ENCODE measurements at regions not wholly inside any gene's neighbourhood (a gene's known extent, or its start where the extent isn't known, plus 50 kb on each side); places are given as distances from the start of the nearest gene placed in this dataset.

GRCh38 chr5:36521838-36522745, 84.3 kb upstream of the SLC1A3 start:
- H3K9me3 Mint-ChIP-seq, result peaks cover 11% of the 10 kb centered on the region
- no peak overlapping the region for H3K4me3 Mint-ChIP-seq
- DNase-seq (ENCODE audit: low read depth, low spot score), result no peak
- no peaks in the 10 kb centered on the region for H3K36me3 Mint-ChIP-seq (ENCODE audit: low read depth)
- H3K27ac Mint-ChIP-seq (ENCODE audit: unreplicated experiment), result no peak overlapping the region
- TF ChIP-seq, protein P1, sequence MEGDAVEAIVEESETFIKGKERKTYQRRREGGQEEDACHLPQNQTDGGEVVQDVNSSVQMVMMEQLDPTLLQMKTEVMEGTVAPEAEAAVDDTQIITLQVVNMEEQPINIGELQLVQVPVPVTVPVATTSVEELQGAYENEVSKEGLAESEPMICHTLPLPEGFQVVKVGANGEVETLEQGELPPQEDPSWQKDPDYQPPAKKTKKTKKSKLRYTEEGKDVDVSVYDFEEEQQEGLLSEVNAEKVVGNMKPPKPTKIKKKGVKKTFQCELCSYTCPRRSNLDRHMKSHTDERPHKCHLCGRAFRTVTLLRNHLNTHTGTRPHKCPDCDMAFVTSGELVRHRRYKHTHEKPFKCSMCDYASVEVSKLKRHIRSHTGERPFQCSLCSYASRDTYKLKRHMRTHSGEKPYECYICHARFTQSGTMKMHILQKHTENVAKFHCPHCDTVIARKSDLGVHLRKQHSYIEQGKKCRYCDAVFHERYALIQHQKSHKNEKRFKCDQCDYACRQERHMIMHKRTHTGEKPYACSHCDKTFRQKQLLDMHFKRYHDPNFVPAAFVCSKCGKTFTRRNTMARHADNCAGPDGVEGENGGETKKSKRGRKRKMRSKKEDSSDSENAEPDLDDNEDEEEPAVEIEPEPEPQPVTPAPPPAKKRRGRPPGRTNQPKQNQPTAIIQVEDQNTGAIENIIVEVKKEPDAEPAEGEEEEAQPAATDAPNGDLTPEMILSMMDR (conservative IDR thresholded peaks at IDR 0.05), result no peak
- no peaks in the 10 kb centered on the region for H3K4me1 Mint-ChIP-seq
- no peaks in the 10 kb centered on the region for H3K27me3 Mint-ChIP-seq (ENCODE audit: low read depth)

DNA sequence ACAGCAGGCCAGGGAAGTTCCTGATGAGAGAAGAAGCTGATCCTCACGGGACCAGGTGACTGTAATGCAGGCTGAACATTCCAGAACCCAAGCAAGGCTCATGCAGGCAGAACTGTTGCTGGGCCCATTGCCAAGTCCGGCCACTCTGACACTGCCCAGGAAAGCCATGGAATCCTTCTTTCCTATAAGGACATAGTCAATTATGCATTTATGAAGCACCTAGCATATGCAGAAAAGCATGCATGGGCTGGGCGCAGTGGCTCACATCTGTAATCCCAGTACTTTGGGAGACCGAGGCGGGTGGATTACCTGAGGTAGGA, 83.7 kb upstream of the SLC1A3 start:
- no peak overlapping the region for H3K4me3 Mint-ChIP-seq
- TF ChIP-seq, protein P1 (conservative IDR thresholded peaks at IDR 0.05), result no peak
- DNase-seq (ENCODE audit: low read depth, low spot score), result no peak
- peaks cover 14% of the 10 kb centered on the region for H3K9me3 Mint-ChIP-seq
- no peaks in the 10 kb centered on the region for H3K27me3 Mint-ChIP-seq (ENCODE audit: low read depth)
- H3K4me1 Mint-ChIP-seq, result no peaks in the 10 kb centered on the region
- H3K36me3 Mint-ChIP-seq (ENCODE audit: low read depth), result no peaks in the 10 kb centered on the region
- no peak overlapping the region for H3K27ac Mint-ChIP-seq (ENCODE audit: unreplicated experiment)

DNA sequence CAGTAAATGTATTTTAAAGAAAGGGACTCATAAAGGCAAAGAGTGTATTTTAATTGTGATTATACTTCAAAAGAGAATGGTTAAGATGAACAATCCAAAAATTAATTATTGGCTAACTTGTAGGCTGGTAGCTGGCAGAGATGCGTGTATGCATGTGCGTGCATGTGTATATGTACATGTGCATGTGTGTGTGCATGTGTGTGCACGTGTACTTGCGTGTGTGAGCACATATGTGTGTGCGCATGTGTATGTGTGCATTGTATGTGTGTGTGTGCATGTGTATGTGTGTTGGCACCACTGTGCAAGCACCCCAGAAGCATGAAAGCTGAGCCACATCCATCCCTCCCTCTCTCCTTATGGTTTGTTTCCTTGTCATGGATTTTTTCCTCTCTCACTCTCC, 83.0 kb upstream of the SLC1A3 start:
- Mint-ChIP-seq H3K9me3 (peaks cover 11% of the 10 kb centered on the region), H3K27me3 (ENCODE audit: low read depth) (no peaks in the 10 kb centered on the region), H3K36me3 (ENCODE audit: low read depth) (no peaks in the 10 kb centered on the region), H3K4me3 (no peak overlapping the region), H3K27ac (ENCODE audit: unreplicated experiment) (no peak overlapping the region), H3K4me1 (no peaks in the 10 kb centered on the region)
- TF ChIP-seq, protein P1 (conservative IDR thresholded peaks at IDR 0.05), result no peak
- DNase-seq (ENCODE audit: low read depth, low spot score), result no peak

GRCh38 chr5:36523926-36524325, 82.5 kb upstream of the SLC1A3 start:
- TF ChIP-seq, protein P1 (conservative IDR thresholded peaks at IDR 0.05), result no peak
- Mint-ChIP-seq H3K4me3 (no peak overlapping the region), H3K36me3 (ENCODE audit: low read depth) (no peaks in the 10 kb centered on the region), H3K27ac (ENCODE audit: unreplicated experiment) (no peak overlapping the region), H3K27me3 (ENCODE audit: low read depth) (no peaks in the 10 kb centered on the region), H3K9me3 (peaks cover 12% of the 10 kb centered on the region), H3K4me1 (no peaks in the 10 kb centered on the region)
- DNase-seq (ENCODE audit: low read depth, low spot score), result no peak

- no peak overlapping the region for H3K4me3 Mint-ChIP-seq
- TF ChIP-seq, protein P1 (conservative IDR thresholded peaks at IDR 0.05), result no peak
- peaks cover 6% of the 10 kb centered on the region for H3K9me3 Mint-ChIP-seq
- no peak overlapping the region for H3K27ac Mint-ChIP-seq (ENCODE audit: unreplicated experiment)
- H3K27me3 Mint-ChIP-seq (ENCODE audit: low read depth), result no peaks in the 10 kb centered on the region
- no peak for DNase-seq (ENCODE audit: low read depth, low spot score)
- no peaks in the 10 kb centered on the region for H3K36me3 Mint-ChIP-seq (ENCODE audit: low read depth)
- H3K4me1 Mint-ChIP-seq, result no peaks in the 10 kb centered on the region
These were observed 79.9 kb upstream of the SLC1A3 start for GRCh38 chr5:36526537-36526936.
